Ishikawa (cell line): ENCODE measurements at regions not wholly inside any gene's neighbourhood (a gene's known extent, or its start where the extent isn't known, plus 50 kb on each side); places are given as distances from the start of the nearest gene placed in this dataset.

Experiments
- CEBPB ChIP-seq: IDR thresholded peaks from 2 replicates; pipeline ENCODE4 v1.6.1; 2012
- CREB1 ChIP-seq: IDR thresholded peaks from 2 replicates; pipeline ENCODE4 v1.6.1; 2012; ENCODE audit warnings: low read depth
- EGR1 ChIP-seq: IDR thresholded peaks from 2 replicates; pipeline ENCODE4 v1.6.1; 2012
- EP300 ChIP-seq: IDR thresholded peaks from 2 replicates; pipeline ENCODE4 v1.6.1; 2012; ENCODE audit warnings: borderline replicate concordance
- FOXM1 ChIP-seq: IDR thresholded peaks from 2 replicates; pipeline ENCODE4 v1.6.1; 2012; ENCODE audit warnings: low read depth, borderline replicate concordance
- MAX ChIP-seq: IDR thresholded peaks from 2 replicates; pipeline ENCODE4 v1.6.1; 2012
- NFIC ChIP-seq: IDR thresholded peaks from 2 replicates; pipeline ENCODE4 v1.6.1; 2012
- RAD21 ChIP-seq: IDR thresholded peaks from 2 replicates; pipeline ENCODE4 v1.6.1; 2012; ENCODE audit warnings: low read depth
- REST ChIP-seq: IDR thresholded peaks from 2 replicates; pipeline ENCODE4 v1.6.1; 2012; ENCODE audit warnings: low read depth, mild to moderate bottlenecking
- TCF12 ChIP-seq: IDR thresholded peaks from 2 replicates; pipeline ENCODE4 v1.6.1; 2012; ENCODE audit warnings: low read depth
- USF1 ChIP-seq: IDR thresholded peaks from 2 replicates; pipeline ENCODE4 v1.6.1; 2012
- YY1 ChIP-seq: IDR thresholded peaks from 2 replicates; pipeline ENCODE4 v1.6.1; 2012; ENCODE audit warnings: low read depth
- ZBTB7A ChIP-seq: IDR thresholded peaks from 2 replicates; pipeline ENCODE4 v1.6.1; 2012; ENCODE audit warnings: low read depth

- TF ChIP-seq EGR1 (no peak), REST (no peak), USF1 (no peak), YY1 (no peak), EP300 (no peak), FOXM1 (no peak), CREB1 (no peak), ZBTB7A (no peak), MAX (no peak), NFIC (no peak), TCF12 (no peak), RAD21 (no peak), CEBPB (no peak)
These were observed 59.7 kb upstream of the TMEM108 start for GRCh38 chr3:132978464-132978863.
